Parathyroid adenoma (tissue), 2 donors: ENCODE measurements at regions not wholly inside any gene's neighbourhood (a gene's known extent, or its start where the extent isn't known, plus 50 kb on each side); places are given as distances from the start of the nearest gene placed in this dataset.

Experiments used
- H2AFZ ChIP-seq: fragments of 300-600 bp; sonication (generic); one replicate; pipeline ENCODE4 v1.7.0; 2017; ENCODE audit warnings: antibody characterized with exemption, mild to moderate bottlenecking
- H3K27ac ChIP-seq: fragments of 300-600 bp; sonication (generic); one replicate; pipeline ENCODE4 v1.7.0; 2017
- H3K27me3 ChIP-seq: fragments of 300-600 bp; sonication (generic); one replicate; pipeline ENCODE4 v1.7.0; 2017; ENCODE audit warnings: low read length; ENCODE audit not compliant: control insufficient read depth, insufficient read depth
- H3K36me3 ChIP-seq: fragments of 300-600 bp; sonication (generic); one replicate; pipeline ENCODE4 v1.7.0; 2017; ENCODE audit warnings: low read length; ENCODE audit not compliant: control insufficient read depth, insufficient read depth
- H3K4me1 ChIP-seq: fragments of 300-600 bp; sonication (generic); one replicate; pipeline ENCODE4 v1.7.0; 2017; ENCODE audit warnings: control low read depth
- H3K4me2 ChIP-seq: fragments of 300-600 bp; sonication (generic); one replicate; pipeline ENCODE4 v1.7.0; 2017; ENCODE audit warnings: low read length
- H3K4me3 ChIP-seq: fragments of 300-600 bp; sonication (generic); one replicate; pipeline ENCODE4 v1.7.0; 2017; ENCODE audit warnings: low read depth, low read length
- H3K79me2 ChIP-seq: fragments of 300-600 bp; sonication (generic); one replicate; pipeline ENCODE4 v1.7.0; 2017; ENCODE audit warnings: control low read depth
- H3K9ac ChIP-seq: fragments of 300-600 bp; sonication (generic); one replicate; pipeline ENCODE4 v1.7.0; 2017; ENCODE audit warnings: mild to moderate bottlenecking
- H3K9me3 ChIP-seq: fragments of 300-600 bp; sonication (generic); one replicate; pipeline ENCODE4 v1.7.0; 2017; ENCODE audit warnings: low read length; ENCODE audit not compliant: control insufficient read depth
- CTCF ChIP-seq: fragments of 300-600 bp; sonication (generic); IDR thresholded peaks from one replicate; pipeline ENCODE4 v1.7.0; 2017; ENCODE audit warnings: antibody characterized with exemption, mild to moderate bottlenecking
- donor health status: primary hyperparathyroidism.

DNA sequence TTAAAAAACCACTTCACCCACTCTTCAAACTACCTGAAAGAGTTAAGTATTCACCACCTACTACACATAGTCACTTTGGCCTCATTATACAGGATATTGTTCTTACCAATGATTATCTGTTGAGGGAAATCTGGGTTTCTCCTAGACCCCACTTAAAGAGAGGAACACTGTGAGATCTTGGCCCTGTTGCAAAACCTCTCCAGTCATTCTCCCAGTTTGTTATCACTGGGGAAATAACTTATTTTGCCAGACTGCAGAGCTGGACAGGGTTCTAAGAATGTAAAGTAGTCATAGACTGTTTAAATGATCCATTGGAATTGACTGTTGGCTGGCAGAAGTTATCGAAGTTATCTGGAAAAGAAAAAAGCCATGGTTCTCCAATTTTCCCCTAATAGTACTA lies 143.8 kb downstream of the HGF start:
- Histone ChIP-seq H3K27ac (no peak overlapping the region), H3K4me1 (no peaks in the 10 kb centered on the region), H3K4me2 (no peak overlapping the region), H3K9ac (no peak overlapping the region), H2AFZ (no peak overlapping the region), H3K36me3 (no peaks in the 10 kb centered on the region), H3K9me3 (no peaks in the 10 kb centered on the region), H3K79me2 (no peaks in the 10 kb centered on the region), H3K4me3 (no peak overlapping the region), H3K27me3 (no peaks in the 10 kb centered on the region)
- no peak for TF ChIP-seq CTCF

GRCh38 chr7:81624650-81625631 lies 144.9 kb downstream of the HGF start:
- no peak overlapping the region for H3K27ac ChIP-seq
- no peaks in the 10 kb centered on the region for H3K36me3 ChIP-seq
- no peak overlapping the region for H3K4me3 ChIP-seq

GRCh38 chr7:81624021-81624592 lies 145.7 kb downstream of the HGF start:
- Histone ChIP-seq H3K36me3 (no peaks in the 10 kb centered on the region), H3K27ac (no peak overlapping the region), H3K4me2 (no peak overlapping the region), H3K9ac (no peak overlapping the region), H3K27me3 (no peaks in the 10 kb centered on the region), H3K9me3 (no peaks in the 10 kb centered on the region), H3K4me1 (no peaks in the 10 kb centered on the region), H2AFZ (no peak overlapping the region), H3K79me2 (no peaks in the 10 kb centered on the region), H3K4me3 (no peak overlapping the region)
- no peak for TF ChIP-seq CTCF

More at GRCh38 chr7:81624650-81625631, 144.9 kb downstream of the HGF start:
- no peak overlapping the region for H3K4me2 ChIP-seq
- H3K4me1 ChIP-seq: no peaks in the 10 kb centered on the region
- H3K9me3 ChIP-seq: no peaks in the 10 kb centered on the region
- TF ChIP-seq CTCF: no peak
- H3K9ac ChIP-seq: no peak overlapping the region
- no peaks in the 10 kb centered on the region for H3K79me2 ChIP-seq
- no peak overlapping the region for H2AFZ ChIP-seq
- no peaks in the 10 kb centered on the region for H3K27me3 ChIP-seq

GRCh38 chr7:81623251-81623855 lies 146.5 kb downstream of the HGF start:
- H3K27ac ChIP-seq: no peak overlapping the region
- no peaks in the 10 kb centered on the region for H3K79me2 ChIP-seq
- no peak overlapping the region for H3K4me3 ChIP-seq
- H3K36me3 ChIP-seq: no peaks in the 10 kb centered on the region
- H3K4me1 ChIP-seq: no peaks in the 10 kb centered on the region
- H3K4me2 ChIP-seq: no peak overlapping the region
- H3K9ac ChIP-seq: no peak overlapping the region
- no peak for TF ChIP-seq CTCF
- no peaks in the 10 kb centered on the region for H3K27me3 ChIP-seq
- no peaks in the 10 kb centered on the region for H3K9me3 ChIP-seq
- no peak overlapping the region for H2AFZ ChIP-seq
